Osteocyte (in vitro differentiated cells): ENCODE measurements at regions not wholly inside any gene's neighbourhood (a gene's known extent, or its start where the extent isn't known, plus 50 kb on each side); places are given as distances from the start of the nearest gene placed in this dataset.

Source experiments
- DNase-seq: peaks from one replicate; pipeline ENCODE4 v3.0.0; 2021; ENCODE audit warnings: mixed read lengths; ENCODE audit not compliant: unreplicated experiment; ENCODE audit errors: extremely low spot score
- H3K27ac Mint-ChIP-seq: one replicate; pipeline ENCODE4 v1.8.0; 2021; ENCODE audit warnings: mild to moderate bottlenecking, mixed read lengths; ENCODE audit not compliant: unreplicated experiment
- H3K27me3 Mint-ChIP-seq: one replicate; pipeline ENCODE4 v1.8.0; 2021; ENCODE audit warnings: mixed read lengths; ENCODE audit not compliant: unreplicated experiment
- H3K36me3 Mint-ChIP-seq: one replicate; pipeline ENCODE4 v1.8.0; 2021; ENCODE audit warnings: mixed read lengths; ENCODE audit not compliant: unreplicated experiment
- H3K4me1 Mint-ChIP-seq: one replicate; pipeline ENCODE4 v1.8.0; 2021; ENCODE audit warnings: mixed read lengths; ENCODE audit not compliant: unreplicated experiment
- H3K4me3 Mint-ChIP-seq: one replicate; pipeline ENCODE4 v1.8.0; 2021; ENCODE audit warnings: mild to moderate bottlenecking, moderate library complexity, mixed read lengths; ENCODE audit not compliant: unreplicated experiment
- H3K9me3 Mint-ChIP-seq: one replicate; pipeline ENCODE4 v1.8.0; 2021; ENCODE audit warnings: mixed read lengths; ENCODE audit not compliant: unreplicated experiment
- TF ChIP-seq, protein P1 (sequence below): fragments of 200-600 bp; sonication (generic); IDR thresholded peaks from 2 replicates; pipeline ENCODE4 v1.5.0; 2021; ENCODE audit warnings: antibody characterized with exemption, mild to moderate bottlenecking, moderate library complexity

- no peak overlapping the region for H3K27ac Mint-ChIP-seq
- DNase-seq = no peak
- H3K4me1 Mint-ChIP-seq = peaks cover 2% of the 10 kb centered on the region
- H3K36me3 Mint-ChIP-seq = no peaks in the 10 kb centered on the region
- TF ChIP-seq, protein P1, sequence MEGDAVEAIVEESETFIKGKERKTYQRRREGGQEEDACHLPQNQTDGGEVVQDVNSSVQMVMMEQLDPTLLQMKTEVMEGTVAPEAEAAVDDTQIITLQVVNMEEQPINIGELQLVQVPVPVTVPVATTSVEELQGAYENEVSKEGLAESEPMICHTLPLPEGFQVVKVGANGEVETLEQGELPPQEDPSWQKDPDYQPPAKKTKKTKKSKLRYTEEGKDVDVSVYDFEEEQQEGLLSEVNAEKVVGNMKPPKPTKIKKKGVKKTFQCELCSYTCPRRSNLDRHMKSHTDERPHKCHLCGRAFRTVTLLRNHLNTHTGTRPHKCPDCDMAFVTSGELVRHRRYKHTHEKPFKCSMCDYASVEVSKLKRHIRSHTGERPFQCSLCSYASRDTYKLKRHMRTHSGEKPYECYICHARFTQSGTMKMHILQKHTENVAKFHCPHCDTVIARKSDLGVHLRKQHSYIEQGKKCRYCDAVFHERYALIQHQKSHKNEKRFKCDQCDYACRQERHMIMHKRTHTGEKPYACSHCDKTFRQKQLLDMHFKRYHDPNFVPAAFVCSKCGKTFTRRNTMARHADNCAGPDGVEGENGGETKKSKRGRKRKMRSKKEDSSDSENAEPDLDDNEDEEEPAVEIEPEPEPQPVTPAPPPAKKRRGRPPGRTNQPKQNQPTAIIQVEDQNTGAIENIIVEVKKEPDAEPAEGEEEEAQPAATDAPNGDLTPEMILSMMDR = no peak
- no peaks in the 10 kb centered on the region for H3K27me3 Mint-ChIP-seq
- H3K4me3 Mint-ChIP-seq = no peak overlapping the region
- peaks cover 8% of the 10 kb centered on the region for H3K9me3 Mint-ChIP-seq
Measured at GRCh38 chr6:55033016-55033546, 141.2 kb upstream of the HCRTR2 start.

DNA sequence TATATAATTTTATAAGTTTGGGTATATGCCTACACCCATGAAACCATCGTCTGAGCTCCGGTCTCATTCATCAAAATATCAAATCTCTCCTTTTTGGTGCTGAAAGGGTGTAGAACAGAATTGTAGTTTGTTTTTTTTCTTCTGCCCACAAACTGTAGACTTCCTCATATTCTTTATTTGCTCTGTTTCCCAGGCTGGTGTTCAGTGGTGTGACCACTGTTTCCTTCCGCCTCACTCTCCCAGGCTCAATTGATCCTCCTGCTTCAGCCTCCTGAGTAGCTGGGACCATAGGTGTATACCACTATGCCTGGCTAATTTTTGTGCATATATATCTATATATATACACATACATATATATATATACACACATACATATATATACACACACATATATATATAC is 139.6 kb upstream of the HCRTR2 start:
- no peak overlapping the region for H3K27ac Mint-ChIP-seq
- DNase-seq = no peak
- TF ChIP-seq, protein P1 = no peak
- peaks cover 2% of the 10 kb centered on the region for H3K4me1 Mint-ChIP-seq
- peaks cover 8% of the 10 kb centered on the region for H3K9me3 Mint-ChIP-seq
- no peaks in the 10 kb centered on the region for H3K36me3 Mint-ChIP-seq
- no peak overlapping the region for H3K4me3 Mint-ChIP-seq
- H3K27me3 Mint-ChIP-seq = no peaks in the 10 kb centered on the region

DNA sequence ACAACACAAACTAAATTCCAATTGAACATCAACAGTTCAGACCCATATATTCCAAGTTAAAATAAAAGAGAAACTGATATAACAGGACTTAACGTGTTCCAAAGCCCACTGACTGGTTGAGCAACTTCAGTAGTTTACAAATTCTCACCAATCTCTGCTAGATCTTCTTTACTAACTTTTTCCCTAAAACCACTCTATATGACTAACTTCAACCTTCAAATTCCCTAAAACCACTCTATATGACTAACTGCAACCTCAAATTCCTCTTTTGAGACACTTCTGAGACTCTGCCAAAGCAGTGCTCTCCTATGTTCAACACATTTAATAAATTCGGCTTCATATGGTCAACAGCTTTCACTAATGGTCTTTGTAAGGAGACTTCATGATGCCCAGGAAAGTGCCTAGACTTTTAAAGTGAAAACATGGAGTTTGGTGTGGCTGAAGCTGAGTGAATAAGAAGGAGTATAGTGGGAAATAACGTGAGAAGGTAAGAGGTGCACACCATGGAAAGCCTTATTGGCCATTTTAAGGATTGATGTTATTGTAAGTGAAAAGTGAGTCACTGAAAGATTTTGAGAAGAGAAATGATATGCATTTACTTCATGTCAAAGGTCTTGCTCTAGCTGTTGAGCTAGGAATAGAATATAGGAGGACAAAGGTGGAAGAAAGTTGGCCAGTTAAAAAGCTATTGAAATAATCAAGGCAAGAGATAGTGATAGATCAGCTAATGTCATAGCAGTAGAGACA is 134.0 kb upstream of the HCRTR2 start:
- Mint-ChIP-seq H3K27me3 (no peaks in the 10 kb centered on the region), H3K4me1 (peaks cover 8% of the 10 kb centered on the region), H3K9me3 (no peaks in the 10 kb centered on the region), H3K36me3 (no peaks in the 10 kb centered on the region), H3K27ac (no peak overlapping the region), H3K4me3 (no peak overlapping the region)
- no peak for DNase-seq
- TF ChIP-seq, protein P1 = no peak

DNA sequence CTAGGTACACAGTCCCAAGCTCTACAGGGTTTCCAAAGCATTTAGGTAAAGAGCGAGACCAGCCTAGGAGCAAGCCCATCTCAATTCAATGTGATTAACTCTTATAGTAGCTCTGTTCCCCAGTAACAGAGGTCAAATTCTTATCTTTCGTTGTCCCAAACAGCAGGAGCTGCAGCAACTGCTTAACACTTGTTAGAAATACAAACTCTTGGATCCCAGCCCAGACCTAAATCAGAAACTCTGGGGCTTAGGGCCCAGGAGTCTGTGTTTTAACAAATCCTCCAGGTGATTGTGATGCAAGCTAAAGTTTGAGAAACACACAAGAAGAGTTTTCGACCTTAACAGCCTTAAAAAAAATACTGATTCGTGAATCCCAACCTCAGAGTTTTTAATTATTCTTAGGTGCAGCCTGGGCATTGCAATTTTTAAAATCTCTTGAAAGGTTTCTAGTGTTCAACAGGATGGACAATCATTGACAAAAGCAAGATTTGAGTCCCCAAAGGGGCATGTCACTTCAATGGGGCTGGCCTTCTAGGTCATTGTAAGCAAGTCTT is 127.4 kb upstream of the HCRTR2 start:
- DNase-seq = no peak
- H3K4me1 Mint-ChIP-seq = peaks cover 13% of the 10 kb centered on the region
- no peaks in the 10 kb centered on the region for H3K27me3 Mint-ChIP-seq
- H3K27ac Mint-ChIP-seq = no peak overlapping the region
- H3K36me3 Mint-ChIP-seq = no peaks in the 10 kb centered on the region
- TF ChIP-seq, protein P1 = no peak
- H3K4me3 Mint-ChIP-seq = no peak overlapping the region
- no peaks in the 10 kb centered on the region for H3K9me3 Mint-ChIP-seq

- Mint-ChIP-seq H3K27ac (no peak overlapping the region), H3K4me3 (no peak overlapping the region), H3K27me3 (no peaks in the 10 kb centered on the region), H3K36me3 (no peaks in the 10 kb centered on the region), H3K4me1 (peaks cover 15% of the 10 kb centered on the region), H3K9me3 (no peaks in the 10 kb centered on the region)
- no peak for DNase-seq
- TF ChIP-seq, protein P1 = no peak
Measured at GRCh38 chr6:55047451-55048044, 126.8 kb upstream of the HCRTR2 start.
